HepG2 (cell line): ENCODE measurements at regions not wholly inside any gene's neighbourhood (a gene's known extent, or its start where the extent isn't known, plus 50 kb on each side); places are given as distances from the start of the nearest gene placed in this dataset.

Source experiments
- ARID3A ChIP-seq: IDR thresholded peaks from 2 replicates; pipeline ENCODE4 v1.6.1; 2012; ENCODE audit warnings: low read depth, low read length, improper control_type of control experiment
- ATF1 ChIP-seq: IDR thresholded peaks from 2 replicates; pipeline ENCODE4 v1.6.1; 2016; ENCODE audit warnings: mild to moderate bottlenecking, control low read depth
- CHD2 ChIP-seq: IDR thresholded peaks from 2 replicates; pipeline ENCODE4 v1.6.1; 2011; ENCODE audit warnings: low read depth, low read length, improper control_type of control experiment
- DZIP1 ChIP-seq: sonication (generic); formaldehyde crosslinking; IDR thresholded peaks from 2 replicates; pipeline ENCODE4 v1.5.0; 2020; ENCODE audit warnings: mild to moderate bottlenecking, missing genetic modification reagents
- GTF2F1 ChIP-seq: fragments of 150-350 bp; IDR thresholded peaks from 2 replicates; pipeline ENCODE4 v1.6.1; 2014; ENCODE audit warnings: low read length
- HNF1A ChIP-seq, 2 experiments: sonication (generic) in 1 of 2; formaldehyde crosslinking in 1 of 2; IDR thresholded peaks; 2 replicates each; pipeline versions ENCODE4 v1.4.0 to v1.6.1; 2016 to 2020; ENCODE audit warnings: borderline replicate concordance in 1 of 2, low read depth in 1 of 2, mild to moderate bottlenecking in 1 of 2, missing genetic modification reagents in 1 of 2
- IRF2 ChIP-seq: IDR thresholded peaks from 2 replicates; pipeline ENCODE4 v1.6.1; 2018; ENCODE audit warnings: missing genetic modification reagents, missing compliant biosample characterization
- RXRB ChIP-seq: IDR thresholded peaks from 2 replicates; pipeline ENCODE4 v1.6.1; 2016; ENCODE audit warnings: borderline replicate concordance, missing genetic modification reagents, missing compliant biosample characterization
- ZBTB8A ChIP-seq: sonication (generic); formaldehyde crosslinking; IDR thresholded peaks from 2 replicates; pipeline ENCODE4 v1.4.0; 2020; ENCODE audit warnings: mild to moderate bottlenecking, low read depth, missing genetic modification reagents, borderline replicate concordance
- ZNF260 ChIP-seq: sonication (generic); formaldehyde crosslinking; IDR thresholded peaks from 2 replicates; pipeline ENCODE4 v1.4.0; 2020; ENCODE audit warnings: missing genetic modification reagents, low read depth, mild to moderate bottlenecking, borderline replicate concordance
- ZNF34 ChIP-seq: sonication (generic); formaldehyde crosslinking; IDR thresholded peaks from 2 replicates; pipeline ENCODE4 v1.4.0; 2020; ENCODE audit warnings: mild to moderate bottlenecking, missing genetic modification reagents, borderline replicate concordance
- ZNF512 ChIP-seq: sonication (generic); formaldehyde crosslinking; IDR thresholded peaks from 2 replicates; pipeline ENCODE4 v1.4.0; 2020; ENCODE audit warnings: mild to moderate bottlenecking, missing genetic modification reagents
- ZNF570 ChIP-seq: sonication (generic); formaldehyde crosslinking; IDR thresholded peaks from 2 replicates; pipeline ENCODE4 v1.4.0; 2020; ENCODE audit warnings: mild to moderate bottlenecking, missing genetic modification reagents, borderline replicate concordance
- ZNF672 ChIP-seq: sonication (generic); formaldehyde crosslinking; IDR thresholded peaks from 2 replicates; pipeline ENCODE4 v1.8.1; 2022; ENCODE audit warnings: missing genetic modification reagents

- TF ChIP-seq HNF1A (IDR thresholded peaks at IDR 0.05; ENCODE audit: low read depth) (peak; percentile 98), HNF1A (CRISPR knock-in tag; IDR thresholded peaks at IDR 0.05; ENCODE audit: borderline replicate concordance) (peak; percentile 99), DZIP1 (CRISPR knock-in tag) (no peak), ZNF34 (CRISPR knock-in tag) (no peak), IRF2 (CRISPR knock-in tag) (peak; percentile 72; the same call in 1 of the 2 replicates), RXRB (CRISPR knock-in tag) (peak; percentile 89), ZNF672 (no peak), ZNF512 (CRISPR knock-in tag) (no peak), ARID3A (peak; percentile 93), GTF2F1 (no peak), CHD2 (no peak), ATF1 (CRISPR knock-in tag) (no peak; the same call in 1 of the 2 replicates), ZBTB8A (no peak), ZNF570 (CRISPR knock-in tag) (no peak), ZNF260 (CRISPR knock-in tag) (no peak)
These were observed 677.8 kb downstream of the TSN start (continued) for GRCh38 chr2:122433123-122433754.
